Endodermal cell (in vitro differentiated cells): ENCODE measurements at regions not wholly inside any gene's neighbourhood (a gene's known extent, or its start where the extent isn't known, plus 50 kb on each side); places are given as distances from the start of the nearest gene placed in this dataset.

ENCODE experiments used
- DNase-seq: peaks from one replicate; pipeline ENCODE4 v3.0.0-alpha.2; 2017
- H3K27ac ChIP-seq: 2 replicates; pipeline ENCODE4 v1.5.1; 2013; ENCODE audit warnings: mild to moderate bottlenecking, low read depth, low read length, moderate library complexity
- H3K27me3 ChIP-seq: 2 replicates; pipeline ENCODE4 v1.6.1; 2013; ENCODE audit warnings: mild to moderate bottlenecking, low read length, moderate library complexity; ENCODE audit not compliant: insufficient read depth, control insufficient read depth, poor library complexity, severe bottlenecking
- H3K36me3 ChIP-seq: 2 replicates; pipeline ENCODE4 v1.7.0; 2013; ENCODE audit warnings: mild to moderate bottlenecking, low read length, moderate library complexity; ENCODE audit not compliant: control insufficient read depth, insufficient read depth
- H3K4me1 ChIP-seq: one replicate; pipeline ENCODE4 v1.7.0; 2013; ENCODE audit warnings: low read length; ENCODE audit not compliant: control insufficient read depth, insufficient read depth
- H3K4me3 ChIP-seq: 2 replicates; pipeline ENCODE4 v1.5.1; 2013; ENCODE audit warnings: mild to moderate bottlenecking, low read length, moderate library complexity
- H3K9ac ChIP-seq: 2 replicates; pipeline ENCODE4 v1.6.1; 2013; ENCODE audit warnings: mild to moderate bottlenecking, low read length, moderate library complexity; ENCODE audit not compliant: poor library complexity, severe bottlenecking; ENCODE audit errors: extremely low read depth
- H3K9me3 ChIP-seq: 2 replicates; pipeline ENCODE4 v1.6.1; 2013; ENCODE audit warnings: mild to moderate bottlenecking, low read length, moderate library complexity; ENCODE audit not compliant: control insufficient read depth
- H3K27ac Mint-ChIP-seq: 2 replicates; pipeline ENCODE4 v1.8.0; 2020; ENCODE audit warnings: mixed read lengths
- H3K27me3 Mint-ChIP-seq: 2 replicates; pipeline ENCODE4 v1.8.0; 2021; ENCODE audit warnings: mild to moderate bottlenecking, mixed read lengths; ENCODE audit not compliant: insufficient read depth
- H3K36me3 Mint-ChIP-seq: 2 replicates; pipeline ENCODE4 v1.8.0; 2020; ENCODE audit warnings: low read depth, mixed read lengths
- H3K4me1 Mint-ChIP-seq: 2 replicates; pipeline ENCODE4 v1.8.0; 2020; ENCODE audit warnings: mixed read lengths
- H3K4me3 Mint-ChIP-seq: 2 replicates; pipeline ENCODE4 v1.8.0; 2020; ENCODE audit warnings: mild to moderate bottlenecking, moderate library complexity, mixed read lengths
- H3K9me3 Mint-ChIP-seq: 2 replicates; pipeline ENCODE4 v1.8.0; 2020; ENCODE audit warnings: mild to moderate bottlenecking, mixed read lengths
- WGBS, 2 experiments: methylation state at CpG; one replicate each; pipeline versions ENCODE4 v1.1.5 to v1.1.7; 2013; ENCODE audit warnings: missing lambda C conversion rate in 2 of 2, mixed read lengths in 1 of 2; ENCODE audit not compliant: insufficient coverage in 1 of 2, insufficient read length in 1 of 2; 5-methylcytosine and 5-hydroxymethylcytosine counted together
- TF ChIP-seq, protein P1 (sequence below): fragments of 200-600 bp; sonication (generic); conservative IDR thresholded peaks from 2 replicates; pipeline ENCODE4 v1.5.0; 2021; ENCODE audit warnings: antibody characterized with exemption, mild to moderate bottlenecking

DNA sequence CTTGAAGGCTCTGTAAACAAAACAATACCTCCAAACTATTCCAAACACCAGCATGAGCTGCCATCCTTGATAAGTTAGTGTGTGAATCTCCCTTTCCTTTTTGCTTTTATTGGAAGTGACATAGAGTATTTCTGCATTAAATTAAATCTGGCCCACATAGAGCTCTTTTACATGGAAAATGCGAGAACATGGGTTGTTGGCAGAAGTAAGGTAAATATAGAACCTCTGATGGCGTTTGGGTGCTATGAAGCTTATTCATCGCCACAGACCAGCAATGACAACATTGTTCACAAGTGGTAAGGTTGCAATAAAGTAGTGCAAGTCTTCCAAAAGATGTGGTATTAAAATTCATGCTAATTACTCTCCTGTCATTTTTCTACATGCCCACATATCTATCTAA, 445.8 kb upstream of the JAG1 start:
- H3K27me3 Mint-ChIP-seq = no peaks in the 10 kb centered on the region
- no peaks in the 10 kb centered on the region for H3K9me3 Mint-ChIP-seq
- TF ChIP-seq, protein P1, sequence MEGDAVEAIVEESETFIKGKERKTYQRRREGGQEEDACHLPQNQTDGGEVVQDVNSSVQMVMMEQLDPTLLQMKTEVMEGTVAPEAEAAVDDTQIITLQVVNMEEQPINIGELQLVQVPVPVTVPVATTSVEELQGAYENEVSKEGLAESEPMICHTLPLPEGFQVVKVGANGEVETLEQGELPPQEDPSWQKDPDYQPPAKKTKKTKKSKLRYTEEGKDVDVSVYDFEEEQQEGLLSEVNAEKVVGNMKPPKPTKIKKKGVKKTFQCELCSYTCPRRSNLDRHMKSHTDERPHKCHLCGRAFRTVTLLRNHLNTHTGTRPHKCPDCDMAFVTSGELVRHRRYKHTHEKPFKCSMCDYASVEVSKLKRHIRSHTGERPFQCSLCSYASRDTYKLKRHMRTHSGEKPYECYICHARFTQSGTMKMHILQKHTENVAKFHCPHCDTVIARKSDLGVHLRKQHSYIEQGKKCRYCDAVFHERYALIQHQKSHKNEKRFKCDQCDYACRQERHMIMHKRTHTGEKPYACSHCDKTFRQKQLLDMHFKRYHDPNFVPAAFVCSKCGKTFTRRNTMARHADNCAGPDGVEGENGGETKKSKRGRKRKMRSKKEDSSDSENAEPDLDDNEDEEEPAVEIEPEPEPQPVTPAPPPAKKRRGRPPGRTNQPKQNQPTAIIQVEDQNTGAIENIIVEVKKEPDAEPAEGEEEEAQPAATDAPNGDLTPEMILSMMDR = no peak
- H3K4me3 Mint-ChIP-seq = no peak overlapping the region
- H3K36me3 ChIP-seq = no peaks in the 10 kb centered on the region
- no peak for DNase-seq
- no peaks in the 10 kb centered on the region for H3K36me3 Mint-ChIP-seq
- no peak overlapping the region for H3K27ac ChIP-seq
- H3K4me1 Mint-ChIP-seq = peaks cover 21% of the 10 kb centered on the region
- no peak overlapping the region for H3K9ac ChIP-seq
- WGBS, 2 experiments = 100% methylated on average over 3 of the region's 3 CpGs; no CpG with 5 or more reads in 1 of the 2 experiments
- H3K27ac Mint-ChIP-seq = no peak overlapping the region
- no peak overlapping the region for H3K4me3 ChIP-seq
- H3K4me1 ChIP-seq = no peaks in the 10 kb centered on the region
- H3K27me3 ChIP-seq = no peaks in the 10 kb centered on the region
- no peaks in the 10 kb centered on the region for H3K9me3 ChIP-seq

DNA sequence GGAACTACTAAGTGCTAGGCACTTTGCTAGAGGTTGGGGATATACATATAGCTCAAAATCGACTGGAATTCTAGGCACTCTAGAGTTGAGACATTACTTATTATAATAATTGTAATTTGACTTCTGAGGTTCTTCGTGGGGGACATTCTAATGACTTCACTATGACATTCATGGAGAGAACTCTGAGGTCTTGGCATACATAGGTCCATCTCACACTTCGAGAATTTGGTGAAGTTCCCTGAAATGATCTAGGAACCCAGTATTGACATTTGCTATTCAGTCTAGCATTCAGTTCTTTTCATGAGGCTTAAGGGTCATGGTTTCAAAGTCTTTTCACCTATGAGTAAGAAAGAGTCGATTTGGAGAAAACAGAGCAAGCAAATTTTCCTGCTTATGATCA, 446.6 kb upstream of the JAG1 start:
- no peak overlapping the region for H3K27ac Mint-ChIP-seq
- TF ChIP-seq, protein P1 = no peak
- no peak overlapping the region for H3K27ac ChIP-seq
- H3K27me3 ChIP-seq = no peaks in the 10 kb centered on the region
- no peak overlapping the region for H3K4me3 ChIP-seq
- H3K4me3 Mint-ChIP-seq = no peak overlapping the region
- no peaks in the 10 kb centered on the region for H3K27me3 Mint-ChIP-seq
- 88 to 94% methylated on average over 2 to 4 of the region's 4 CpGs for WGBS, 2 experiments
- H3K36me3 ChIP-seq = no peaks in the 10 kb centered on the region
- H3K4me1 Mint-ChIP-seq = peaks cover 20% of the 10 kb centered on the region
- H3K9me3 Mint-ChIP-seq = no peaks in the 10 kb centered on the region
- no peaks in the 10 kb centered on the region for H3K4me1 ChIP-seq
- DNase-seq = no peak
- H3K36me3 Mint-ChIP-seq = no peaks in the 10 kb centered on the region
- H3K9me3 ChIP-seq = no peaks in the 10 kb centered on the region
- no peak overlapping the region for H3K9ac ChIP-seq

DNA sequence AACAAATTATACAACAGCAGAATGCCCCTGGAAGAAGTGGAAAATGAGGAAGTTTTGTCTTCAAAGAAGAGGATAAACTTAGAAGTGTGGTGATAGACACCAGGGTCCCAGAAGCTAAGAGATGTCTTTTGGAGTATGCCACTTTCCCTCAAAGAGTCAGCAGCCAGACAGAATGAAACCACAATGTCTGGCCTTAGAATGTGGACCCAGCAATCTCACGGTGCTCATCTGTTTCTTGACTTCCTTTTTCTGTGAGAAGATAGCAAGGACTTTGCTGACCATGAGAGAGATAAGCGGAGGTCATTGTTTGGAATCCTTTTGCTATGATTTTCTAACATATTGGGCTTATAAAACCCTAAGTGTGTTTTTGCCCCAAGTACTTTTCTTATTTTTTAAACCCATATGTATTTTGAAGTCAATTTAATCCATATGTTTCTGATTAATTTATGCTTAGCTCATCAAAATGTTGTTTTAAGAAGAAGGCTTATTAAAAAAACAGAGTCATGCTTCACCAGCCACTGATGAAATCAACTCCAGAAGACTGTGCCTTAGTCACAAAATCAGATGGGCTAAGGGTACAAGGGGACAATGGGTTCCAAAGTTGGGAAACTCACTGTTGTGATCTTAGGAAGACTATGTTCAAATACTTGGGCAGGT, 451.2 kb upstream of the JAG1 start:
- no peak for DNase-seq
- TF ChIP-seq, protein P1 = no peak
- Histone ChIP-seq H3K9me3 (no peaks in the 10 kb centered on the region), H3K27me3 (no peaks in the 10 kb centered on the region), H3K27ac (no peak overlapping the region), H3K4me3 (no peak overlapping the region), H3K4me1 (no peaks in the 10 kb centered on the region), H3K36me3 (no peaks in the 10 kb centered on the region), H3K9ac (no peak overlapping the region)
- Mint-ChIP-seq H3K27me3 (no peaks in the 10 kb centered on the region), H3K27ac (no peak overlapping the region), H3K4me1 (peaks cover 6% of the 10 kb centered on the region), H3K36me3 (no peaks in the 10 kb centered on the region), H3K9me3 (no peaks in the 10 kb centered on the region), H3K4me3 (no peak overlapping the region)
- WGBS, 2 experiments = 92 to 100% methylated on average over 1 to 2 of the region's 2 CpGs
